Retina (tissue), 1 donor: ENCODE measurements at regions not wholly inside any gene's neighbourhood (a gene's known extent, or its start where the extent isn't known, plus 50 kb on each side); places are given as distances from the start of the nearest gene placed in this dataset.

Experiments
- DNase-seq: peaks from one replicate; pipeline ENCODE4 v3.0.0-alpha.2; 2016

DNA sequence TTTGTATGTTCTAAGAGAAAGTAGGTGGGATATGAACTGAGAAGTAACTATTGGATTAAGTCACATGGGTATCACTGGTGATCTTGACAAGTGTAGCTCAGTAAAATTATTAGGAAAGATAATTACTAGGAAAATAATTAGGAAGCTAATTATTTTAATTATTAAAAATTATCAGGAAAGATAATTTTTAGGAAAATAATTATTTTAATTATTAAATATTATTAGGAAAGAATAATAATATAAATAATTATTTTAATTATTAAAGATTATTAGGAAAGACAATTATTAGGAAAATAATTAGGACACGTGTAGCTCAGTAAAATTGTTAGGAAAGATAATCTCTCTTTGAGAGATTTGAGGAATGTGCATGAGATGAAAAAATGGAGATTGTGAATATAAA, 623.4 kb upstream of the PIK3C3 start:
- DNase-seq = no peak

DNA sequence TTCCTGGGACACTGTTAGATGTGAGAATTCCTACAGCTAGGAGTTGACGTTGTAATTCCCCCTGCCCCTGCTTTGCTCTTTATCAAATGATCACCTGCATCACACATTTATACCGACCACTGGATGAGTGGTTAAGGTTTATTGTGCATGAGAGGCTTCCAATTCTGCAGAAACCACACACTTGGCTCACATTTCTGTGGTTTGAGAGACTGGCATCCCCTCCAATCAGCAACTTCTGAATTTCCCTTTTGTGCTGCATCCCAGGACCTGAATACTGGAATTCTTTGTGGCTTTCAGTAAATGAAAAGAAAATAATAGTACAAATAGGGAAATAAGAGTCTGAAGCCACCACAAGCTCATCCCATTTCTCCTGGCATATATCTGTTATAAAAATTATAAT, 628.7 kb upstream of the PIK3C3 start:
- DNase-seq = no peak

DNA sequence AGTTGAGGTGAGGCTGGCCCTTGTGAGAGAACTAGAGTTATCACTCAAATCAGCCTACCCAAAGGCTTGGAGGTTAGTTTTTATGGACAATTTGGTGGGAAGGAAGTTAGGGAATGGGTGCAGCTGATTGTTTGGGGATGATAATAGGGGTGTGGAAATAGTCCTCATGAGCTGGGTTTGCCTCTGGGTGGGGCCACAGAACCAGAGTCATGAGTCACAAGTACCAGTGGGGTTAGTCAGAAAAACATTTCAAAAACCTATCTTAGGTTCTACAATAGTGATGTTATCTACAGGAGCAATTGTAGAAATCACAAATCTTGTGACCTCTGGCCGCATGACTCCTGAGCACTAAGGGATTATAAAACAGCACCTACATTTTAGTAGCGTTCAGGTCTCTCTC, 630.1 kb upstream of the PIK3C3 start:
- DNase-seq = no peak

DNA sequence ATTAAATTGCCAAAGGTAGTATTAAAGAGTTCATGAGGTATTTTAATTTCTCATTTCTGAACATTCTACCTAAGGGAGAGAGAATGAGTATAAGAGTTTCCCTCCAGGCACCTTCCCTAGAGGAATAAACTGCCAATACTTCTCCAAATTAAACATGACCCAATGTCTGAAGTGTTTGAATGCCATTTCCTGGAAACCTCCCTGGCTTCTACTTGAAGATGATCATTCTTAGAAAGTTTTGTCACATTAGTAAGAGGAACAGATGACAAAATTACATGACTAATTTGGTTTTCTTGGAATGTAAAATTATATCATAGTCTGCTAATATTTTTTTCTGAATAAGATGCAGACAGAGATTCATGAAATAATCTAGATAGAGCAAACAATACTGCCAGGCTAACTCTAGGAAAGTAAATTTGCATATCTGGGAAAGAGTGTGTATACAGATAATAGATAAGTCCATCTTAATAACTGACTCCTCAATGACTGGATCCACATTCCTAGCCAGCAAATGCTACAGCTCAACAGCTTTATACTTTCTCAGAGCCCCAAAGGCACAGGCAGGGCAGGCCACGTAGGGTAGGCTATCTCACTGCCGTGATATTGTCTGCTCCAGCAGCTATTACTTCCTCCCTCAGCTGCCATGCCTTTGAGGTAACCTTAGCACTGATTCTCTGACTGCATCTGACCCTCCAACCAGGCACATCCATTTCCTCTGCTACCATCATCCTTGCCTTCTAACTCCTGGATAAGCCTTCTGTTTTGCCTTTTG, 630.8 kb upstream of the PIK3C3 start:
- no peak for DNase-seq

DNA sequence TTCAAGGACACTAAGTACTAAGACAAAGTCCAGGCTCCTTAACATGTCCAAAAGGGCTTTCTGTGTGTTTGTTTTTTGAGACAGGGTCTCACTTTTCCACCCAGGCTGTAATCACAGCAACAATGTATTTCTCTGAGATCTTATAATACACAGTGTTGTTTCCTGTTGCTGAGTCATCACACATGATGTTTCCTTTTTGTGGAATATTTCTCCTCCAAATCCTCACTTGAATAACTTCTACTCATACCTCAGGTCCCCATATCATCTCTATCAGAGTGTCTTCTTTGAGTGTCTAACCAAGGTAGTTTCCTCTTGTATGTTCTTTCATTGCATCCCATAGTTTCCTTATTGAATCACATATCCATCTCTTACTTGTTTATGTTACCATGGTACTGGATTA, 632.0 kb upstream of the PIK3C3 start:
- no peak for DNase-seq

DNA sequence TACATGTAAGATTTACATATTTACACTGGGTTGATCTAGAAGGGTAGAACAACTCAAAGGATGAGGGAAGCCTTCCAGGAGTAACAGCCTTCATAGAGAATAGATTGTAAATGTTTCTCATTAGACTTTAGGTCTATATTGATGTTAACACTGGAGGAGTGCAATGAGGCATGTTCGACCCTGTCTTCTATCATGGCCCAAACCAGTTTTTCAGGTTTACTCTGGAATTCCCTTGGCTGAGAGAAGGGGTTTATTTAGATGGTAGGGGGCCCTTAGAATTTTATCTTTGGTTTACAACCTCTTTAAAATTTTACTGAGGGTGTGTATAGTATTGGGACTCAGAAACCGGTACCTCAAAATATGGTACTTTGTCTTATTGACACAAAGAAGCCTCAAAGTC, 634.9 kb upstream of the PIK3C3 start:
- DNase-seq = no peak

DNA sequence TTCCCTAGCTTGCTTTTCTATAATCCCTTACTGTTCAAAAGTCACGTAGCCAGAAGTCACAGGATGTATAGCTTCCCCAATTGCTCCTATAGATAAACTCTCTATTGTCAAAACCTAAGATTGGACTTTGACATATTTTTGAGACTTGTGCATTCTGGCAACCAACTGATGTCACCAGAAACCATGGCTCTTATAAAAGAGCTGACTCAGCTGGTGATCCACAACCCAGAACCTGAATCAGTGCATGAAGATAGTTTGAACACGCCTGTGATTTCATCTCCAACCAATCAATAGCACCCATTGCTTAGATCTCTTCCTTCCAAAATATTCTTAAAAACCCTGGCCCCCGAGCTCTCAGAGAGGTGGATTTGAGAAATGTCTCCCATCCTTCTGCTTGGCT, 639.9 kb upstream of the PIK3C3 start:
- DNase-seq = no peak

DNA sequence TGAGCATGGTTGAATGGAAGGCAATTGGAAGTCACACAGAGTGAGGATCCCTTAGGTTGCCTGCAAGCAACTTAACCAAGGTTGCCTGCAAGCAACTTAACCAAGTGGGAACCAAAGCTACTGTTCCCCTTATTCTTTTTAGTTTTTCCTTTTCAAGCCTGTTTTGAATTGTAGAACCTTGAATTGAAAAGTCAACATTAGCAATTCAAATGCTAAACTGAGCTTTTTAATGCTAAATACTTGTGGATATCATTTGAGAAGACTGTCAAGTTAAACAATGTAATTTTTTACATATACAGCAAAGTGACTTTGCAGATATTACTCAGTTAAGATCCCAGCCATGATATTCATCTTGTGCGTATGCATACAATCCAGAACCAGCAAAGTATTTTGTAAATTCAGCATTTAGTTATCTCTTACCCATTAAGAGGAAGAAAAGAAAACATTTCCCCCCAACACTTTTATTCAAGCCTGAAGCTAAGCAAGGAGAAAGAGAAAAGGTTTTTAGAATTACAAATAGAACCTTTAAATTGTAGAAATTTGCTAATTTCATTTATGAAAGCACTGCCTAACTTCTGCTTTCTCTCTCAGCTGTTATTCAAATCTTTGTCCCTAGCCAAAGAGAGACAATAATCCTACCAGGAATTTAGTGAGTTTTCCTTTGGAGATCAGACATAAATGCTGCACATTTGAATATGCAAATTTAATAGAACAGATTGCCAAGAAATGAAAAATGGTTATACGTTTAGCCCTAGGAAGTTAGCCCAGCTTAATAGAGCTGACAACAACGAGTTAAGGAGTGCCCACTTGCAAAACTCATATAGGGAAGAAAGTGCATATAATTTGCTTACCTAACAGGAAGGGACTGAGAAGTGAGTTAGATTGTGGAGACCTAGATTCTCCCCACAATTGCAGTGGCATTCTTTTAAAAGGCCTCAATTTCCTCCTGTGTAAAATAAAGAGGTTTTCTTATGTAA, 643.2 kb upstream of the PIK3C3 start:
- DNase-seq = no peak

DNA sequence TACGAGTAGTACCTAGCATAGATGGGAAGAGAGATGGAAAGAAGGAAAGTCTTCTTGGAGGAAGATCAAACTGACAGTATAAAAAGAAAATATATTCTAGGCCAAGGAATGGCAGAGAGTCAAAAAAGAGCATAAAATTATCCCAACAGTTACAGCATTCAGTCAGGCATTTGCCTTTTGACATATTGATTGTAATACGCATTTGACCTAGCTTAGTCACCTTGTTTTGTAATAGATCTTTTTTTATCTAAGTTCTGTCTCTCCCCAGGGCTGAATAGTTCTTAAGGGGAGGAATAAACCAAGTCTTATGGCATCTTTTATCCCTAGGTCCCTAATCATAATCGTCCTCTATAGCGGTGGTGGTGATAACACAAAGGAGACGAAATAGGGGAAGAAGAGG, 657.3 kb upstream of the PIK3C3 start:
- no peak for DNase-seq

DNA sequence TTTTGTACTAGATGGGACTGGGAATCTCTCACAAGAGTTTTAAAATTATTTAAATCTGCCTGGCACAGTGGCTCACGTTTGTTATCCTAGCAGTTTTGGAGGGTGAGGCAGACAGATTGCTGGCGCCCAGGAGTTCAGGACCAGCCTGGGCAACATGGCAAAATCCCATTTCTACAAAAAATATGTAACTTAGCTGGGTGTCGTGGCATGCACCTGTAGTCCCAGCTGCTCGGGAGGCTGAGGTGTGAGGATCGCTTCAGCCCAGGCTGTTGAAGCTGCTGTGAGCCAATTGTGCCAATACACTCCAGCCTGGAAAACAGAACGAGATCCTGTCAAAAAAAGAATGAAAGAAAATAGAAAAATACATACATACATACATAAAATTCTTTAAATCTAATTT, 685.7 kb upstream of the PIK3C3 start:
- no peak for DNase-seq

DNA sequence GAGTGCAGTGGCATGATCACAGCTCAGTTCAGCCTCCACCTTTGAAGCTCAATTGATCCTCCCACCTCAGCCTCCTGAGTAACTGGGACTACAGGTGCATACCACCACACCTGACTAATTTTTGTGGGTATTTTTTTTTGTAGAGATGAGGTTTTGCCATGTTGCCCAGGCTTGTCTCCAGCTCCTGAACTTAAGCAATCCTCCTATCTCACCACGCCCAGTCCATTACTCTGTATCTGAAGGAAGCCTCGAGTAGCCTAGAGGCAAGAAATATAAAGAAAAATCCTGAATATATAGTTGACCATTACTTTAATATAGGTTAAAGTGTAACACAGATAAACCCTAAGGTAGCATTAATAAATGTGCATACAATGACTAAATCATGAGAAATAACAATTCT, 686.8 kb upstream of the PIK3C3 start:
- no peak for DNase-seq

DNA sequence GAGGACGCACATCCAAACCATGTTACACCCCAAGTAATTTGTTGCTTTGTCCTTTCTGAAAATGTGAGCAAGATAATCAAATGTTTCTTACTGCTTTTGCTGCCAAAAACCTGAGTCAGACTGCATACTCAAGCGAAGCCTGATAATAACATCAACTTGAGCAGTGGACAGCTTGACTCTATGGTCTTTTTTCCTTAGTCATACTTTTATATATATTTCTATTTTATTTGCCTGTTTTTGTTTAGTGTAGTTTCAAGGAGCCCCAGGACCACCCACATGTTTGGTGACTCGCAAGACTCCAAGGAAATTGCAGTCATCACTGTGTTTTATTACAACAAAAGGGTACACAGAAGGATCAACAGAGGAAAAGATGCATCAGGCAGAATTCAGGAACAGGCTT, 688.4 kb upstream of the PIK3C3 start:
- no peak for DNase-seq

DNA sequence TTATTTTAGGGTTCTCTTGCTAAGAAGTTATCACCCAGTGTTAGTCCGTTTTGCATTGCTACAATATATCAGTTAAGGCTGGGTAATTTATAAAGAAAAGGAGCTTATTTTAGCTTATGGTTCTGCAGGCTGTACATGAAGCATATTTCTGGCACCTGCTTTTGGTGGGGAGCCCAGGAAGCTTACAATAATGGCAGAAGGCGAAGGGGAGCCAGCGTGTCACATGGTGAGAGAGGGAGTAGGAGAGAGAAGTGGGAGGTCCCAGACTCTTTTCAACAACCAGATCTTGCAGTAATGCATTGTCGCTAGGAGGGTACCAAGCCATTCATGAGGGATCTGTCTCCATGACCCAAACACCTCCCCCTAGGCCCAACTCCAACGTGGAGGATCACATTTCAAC, 688.8 kb upstream of the PIK3C3 start:
- no peak for DNase-seq

DNA sequence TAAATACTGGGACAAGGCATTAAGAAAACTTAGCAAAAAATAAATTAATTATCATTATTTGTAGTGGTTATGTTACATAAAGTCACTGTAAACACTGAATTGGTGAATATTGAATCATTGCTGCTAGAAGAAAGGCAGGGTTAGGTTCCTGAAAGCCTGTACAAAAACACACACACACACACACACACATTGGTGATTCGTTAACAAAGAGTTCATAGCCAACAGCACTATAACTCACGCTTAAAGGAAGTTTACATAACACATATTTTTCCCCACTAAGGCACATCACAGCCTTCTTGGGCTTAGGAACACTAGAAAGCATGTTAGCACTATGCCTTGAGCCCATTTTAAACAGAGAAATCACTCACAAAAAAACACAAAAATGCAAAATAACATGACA, 690.0 kb upstream of the PIK3C3 start:
- no peak for DNase-seq

DNA sequence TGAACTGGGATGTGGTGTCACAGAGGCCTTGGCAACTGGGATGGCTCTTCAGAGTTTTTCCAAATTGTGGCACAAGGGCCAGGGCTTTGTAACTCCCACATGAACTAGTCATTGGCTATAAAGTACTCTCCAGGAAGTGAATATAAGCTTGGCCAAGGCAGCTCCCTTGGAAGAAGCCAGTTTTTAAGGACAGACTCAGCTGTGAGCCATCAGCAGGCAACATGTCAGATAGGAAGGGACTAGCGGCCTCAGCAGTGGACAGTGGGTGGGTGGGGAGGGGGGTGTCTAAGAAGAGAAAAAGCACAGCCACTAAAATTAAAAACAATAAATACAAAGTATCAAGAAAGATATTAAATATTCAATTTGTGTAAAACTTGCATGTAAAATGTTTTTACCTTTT, 691.1 kb upstream of the PIK3C3 start:
- DNase-seq = no peak

DNA sequence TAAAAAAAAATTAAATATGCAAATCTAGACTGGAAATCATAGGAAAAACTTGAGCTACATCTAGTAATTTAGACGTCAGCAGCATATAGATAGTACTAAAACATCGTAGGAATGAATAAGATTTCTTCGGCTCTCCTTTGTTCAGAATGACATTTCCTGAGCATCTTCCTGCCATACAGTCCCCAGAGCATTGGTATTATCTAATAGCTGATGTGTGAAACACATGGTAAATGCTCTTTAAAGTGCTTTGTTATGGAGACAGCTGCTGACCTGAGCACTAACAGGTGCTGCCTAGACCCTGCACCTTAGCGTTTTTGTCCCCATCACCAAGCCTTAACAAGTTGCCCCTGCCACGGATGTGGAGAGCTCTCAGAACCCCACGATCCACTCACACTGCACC, 692.3 kb upstream of the PIK3C3 start:
- no peak for DNase-seq

DNA sequence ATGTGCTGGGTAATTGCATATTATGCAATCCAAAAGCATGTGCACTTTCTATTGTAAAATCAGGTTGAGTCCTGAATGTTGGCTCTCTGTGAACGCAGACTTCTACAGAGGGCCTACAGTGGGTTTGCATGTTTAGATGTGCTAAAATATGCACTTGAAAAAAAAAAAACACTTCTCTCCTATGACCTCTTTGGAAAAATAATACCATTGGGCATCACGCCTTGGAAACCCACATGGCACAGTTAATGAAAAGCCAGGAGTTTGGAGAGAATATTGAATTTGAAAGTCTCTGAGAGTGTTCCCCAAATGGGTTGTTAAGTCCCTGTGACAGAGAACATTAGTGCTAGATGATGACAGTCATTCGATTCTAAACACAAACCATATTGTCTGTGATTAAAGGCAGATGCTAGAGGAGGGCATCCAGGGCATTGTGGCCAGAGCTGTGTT, 710.4 kb upstream of the PIK3C3 start:
- DNase-seq = no peak

DNA sequence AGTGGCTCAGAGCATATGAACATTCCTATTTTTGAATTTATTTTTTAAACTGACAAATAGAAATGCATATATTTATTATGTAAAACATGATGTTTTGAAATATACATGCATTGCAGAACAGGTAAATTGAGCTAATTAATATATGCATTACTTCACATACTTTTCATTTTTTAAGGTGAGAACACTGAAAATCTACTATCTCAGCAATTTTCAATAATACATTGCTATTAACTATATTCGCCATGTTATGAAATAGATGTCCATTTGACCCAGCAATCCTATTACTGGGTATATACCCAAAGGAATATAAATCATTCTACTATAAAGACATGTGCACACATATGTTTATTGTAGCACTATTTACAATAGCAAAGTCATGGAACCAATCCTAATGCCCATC, 717.7 kb upstream of the PIK3C3 start:
- DNase-seq = no peak

DNA sequence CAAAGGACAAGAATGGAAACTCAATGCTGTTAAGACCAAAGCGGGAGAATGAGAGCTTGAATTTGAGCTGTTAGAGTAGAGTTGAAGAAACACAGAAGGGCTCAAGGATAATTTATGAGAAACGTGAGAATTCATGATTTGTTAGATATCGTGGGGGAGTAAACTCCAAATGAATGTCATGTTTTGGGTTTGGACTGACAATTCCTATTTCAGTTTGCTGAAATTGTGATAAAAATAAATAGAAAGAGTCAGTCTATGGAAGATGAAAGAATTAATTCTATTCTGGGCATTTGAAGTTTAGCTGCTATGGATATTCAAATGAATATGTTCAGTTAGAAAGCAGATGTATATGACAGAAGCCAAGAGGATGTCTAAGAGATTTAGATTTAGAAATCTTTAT, 723.4 kb upstream of the PIK3C3 start:
- DNase-seq = no peak

DNA sequence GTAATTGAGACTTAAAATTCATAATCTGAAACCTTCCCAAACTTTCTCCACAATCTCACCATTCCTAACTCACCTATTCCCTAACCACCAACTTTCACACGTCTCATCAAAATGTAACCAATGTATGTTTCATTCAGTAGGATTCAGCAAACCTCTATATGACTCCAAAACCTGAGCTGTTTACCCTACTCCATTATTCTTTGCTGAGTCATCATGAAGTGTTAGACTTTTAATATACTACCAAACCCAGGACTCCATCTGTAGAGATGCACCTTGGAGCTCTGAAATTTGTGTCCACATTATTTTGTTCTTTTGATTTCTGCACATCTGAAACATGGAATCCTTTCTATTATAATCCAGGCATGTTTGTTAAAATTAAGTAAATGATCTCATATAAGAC, 727.0 kb upstream of the PIK3C3 start:
- DNase-seq = no peak

DNA sequence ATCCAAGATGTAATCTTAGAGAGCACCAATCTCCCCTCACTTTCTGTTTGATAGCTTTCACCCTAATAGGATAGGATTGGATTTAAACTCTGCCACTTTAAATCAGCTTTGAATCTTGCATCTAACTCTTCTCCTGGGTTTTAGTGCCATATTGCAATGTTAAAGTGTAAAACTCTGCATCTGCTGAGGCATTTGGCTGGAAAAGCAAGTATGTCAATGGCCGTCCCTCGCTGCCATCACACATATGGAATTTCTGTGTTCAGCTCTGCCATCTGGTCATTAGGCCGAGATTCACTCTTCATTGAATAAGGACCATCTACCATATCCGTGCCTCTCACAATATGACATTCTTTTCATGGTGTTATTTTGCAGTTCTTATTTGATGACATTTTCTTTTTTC, 728.1 kb upstream of the PIK3C3 start:
- DNase-seq = no peak

DNA sequence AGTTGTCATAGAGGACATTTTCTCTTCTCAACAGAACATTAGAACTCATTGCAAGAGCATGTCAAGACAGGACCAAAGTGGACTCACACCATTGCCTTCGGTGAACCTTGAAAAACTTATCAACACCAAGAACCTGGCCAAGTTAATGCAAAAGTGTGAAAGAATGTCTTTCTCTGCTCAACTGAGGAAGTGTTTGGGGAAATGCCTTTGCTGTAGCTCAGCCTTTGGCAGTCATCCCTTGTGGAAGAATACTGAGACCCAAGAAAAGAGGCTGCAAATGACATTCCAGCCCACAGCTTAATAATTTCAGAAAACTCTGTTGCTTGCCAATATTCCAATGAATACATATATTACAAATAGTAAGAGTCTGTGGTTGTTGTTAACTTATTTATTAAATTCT, 728.8 kb upstream of the PIK3C3 start:
- DNase-seq = no peak

DNA sequence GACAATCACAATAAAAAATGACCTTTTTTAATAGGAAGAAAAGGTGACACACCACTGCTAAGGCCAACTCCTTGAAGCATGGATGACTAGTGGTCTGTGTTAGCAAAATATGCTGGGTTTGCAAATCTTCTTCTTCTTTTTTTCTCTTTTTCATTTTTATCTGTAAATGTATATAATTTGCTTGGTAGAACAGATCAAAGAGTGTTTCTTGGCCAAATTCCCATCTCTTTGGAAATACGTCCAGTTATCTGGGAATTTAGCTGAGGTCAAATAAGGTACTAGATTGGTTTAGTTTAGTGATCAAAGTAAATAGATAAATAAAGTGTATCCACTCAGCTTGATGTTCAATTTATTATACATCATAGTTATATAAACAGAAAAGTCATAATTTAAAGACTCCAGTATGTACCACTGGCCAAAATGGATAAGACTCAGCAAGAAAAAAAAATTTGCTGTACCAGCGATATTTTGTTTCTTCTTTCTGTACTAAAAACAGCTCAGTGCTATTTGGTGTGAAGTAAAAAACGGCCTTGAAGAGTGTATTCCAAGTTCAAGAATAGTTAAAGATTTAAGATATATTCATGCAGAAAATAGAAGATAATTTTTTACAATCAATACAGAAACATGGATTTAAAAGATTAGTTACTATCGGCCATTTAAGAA, 738.6 kb upstream of the PIK3C3 start:
- no peak for DNase-seq

DNA sequence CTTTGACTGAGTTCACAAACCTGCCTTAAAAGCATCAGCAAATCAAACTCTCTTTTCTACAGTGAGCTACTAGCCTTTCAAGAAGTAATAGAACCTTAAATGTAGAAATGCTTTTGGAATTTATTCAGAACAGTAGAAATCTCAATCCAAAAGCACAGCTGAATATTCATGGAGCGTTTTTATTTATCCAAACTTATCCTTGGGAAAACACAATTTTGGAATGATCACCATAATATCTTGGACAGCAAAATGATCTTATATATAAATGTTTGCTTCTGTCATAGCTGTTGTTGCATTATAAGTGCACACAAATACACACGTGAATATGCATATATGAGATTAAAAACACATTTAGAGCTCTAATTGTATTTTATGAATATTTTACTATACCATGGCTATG, 747.3 kb upstream of the PIK3C3 start:
- DNase-seq = no peak
